A549 (cell line): ENCODE measurements at regions not wholly inside any gene's neighbourhood (a gene's known extent, or its start where the extent isn't known, plus 50 kb on each side); places are given as distances from the start of the nearest gene placed in this dataset.

Source experiments
- ATAC-seq, 2 experiments: fragments of 200-7000 bp in 1 of 2; fragments of >200 bp in 1 of 2; cut with Nextera tagmentation in 1 of 2; cut with Tn5 transposase in 1 of 2; 3 replicates each; pipeline versions ENCODE4 v1.8.0 to v1.9.1; 2018 to 2020; ENCODE audit warnings: mild to moderate bottlenecking in 1 of 2, moderate library complexity in 1 of 2
- CTCF ChIA-PET: fragments of 300-600 bp; sonication (Branson Sonifier 250); formaldehyde crosslinking; extraction: SDS; loops from one replicate; lab custom pipeline; 2021; ENCODE audit warnings: antibody characterized with exemption, inconsistent platforms; lab: Yijun Ruan, JAX
- POLR2A ChIA-PET: fragments of 350-600 bp; formaldehyde crosslinking; extraction: SDS; loops from one replicate; lab custom pipeline; 2021; ENCODE audit warnings: antibody characterized with exemption, inconsistent platforms; lab: Yijun Ruan, JAX
- DNase-seq, 2 experiments: peaks; one replicate each; pipeline versions ENCODE4 v3.0.0 to v3.0.0-alpha.2; 2011 to 2016; ENCODE audit warnings: low read depth in 1 of 2, low spot score in 1 of 2
- FAIRE-seq: peaks from 2 replicates; lab custom pipeline; 2011; peaks lifted over from hg19 to GRCh38; lab: Jason Lieb, UNC
- H3K27ac ChIP-seq, 2 experiments: fragments of >200 bp; sonication (Bioruptor Twin); formaldehyde crosslinking; 3 replicates each; pipeline ENCODE4 v1.5.1; 2016 to 2017
- H3K4me1 ChIP-seq: fragments of >200 bp; sonication (Bioruptor Twin); formaldehyde crosslinking; 3 replicates; pipeline ENCODE4 v1.6.1; 2016
- H3K4me2 ChIP-seq: fragments of >200 bp; sonication (Bioruptor Twin); formaldehyde crosslinking; 3 replicates; pipeline ENCODE4 v1.6.1; 2016
- H3K4me3 ChIP-seq: fragments of >200 bp; sonication (Bioruptor Twin); formaldehyde crosslinking; 3 replicates; pipeline ENCODE4 v1.5.1; 2016
- H3K9me3 ChIP-seq: fragments of >200 bp; sonication (Bioruptor Twin); formaldehyde crosslinking; 3 replicates; pipeline ENCODE4 v1.6.1; 2016
- CBX2 ChIP-seq: fragments of 200-600 bp; sonication (generic); IDR thresholded peaks from 2 replicates; pipeline ENCODE4 v1.6.1; 2016; ENCODE audit warnings: low read depth, mild to moderate bottlenecking, borderline replicate concordance
- CBX8 ChIP-seq: fragments of 200-600 bp; sonication (generic); IDR thresholded peaks from 2 replicates; pipeline ENCODE4 v1.6.1; 2016
- CTCF ChIP-seq: fragments of >200 bp; sonication (Bioruptor Twin); formaldehyde crosslinking; IDR thresholded peaks from 3 replicates; pipeline ENCODE4 v1.5.1; 2016
- EHMT2 ChIP-seq: fragments of 200-600 bp; sonication (generic); IDR thresholded peaks from 2 replicates; pipeline ENCODE4 v1.6.1; 2016; ENCODE audit warnings: antibody characterized with exemption, low read depth, mild to moderate bottlenecking, moderate library complexity
- EP300 ChIP-seq, 2 experiments: fragments of >200 bp; sonication (Bioruptor Twin); formaldehyde crosslinking; IDR thresholded peaks; 2 replicates in 1 of 2; 3 replicates in 1 of 2; pipeline ENCODE4 v1.6.1; 2016 to 2017
- HES2 ChIP-seq: fragments of >200 bp; sonication (Bioruptor Twin); formaldehyde crosslinking; IDR thresholded peaks from 2 replicates; pipeline ENCODE4 v1.6.1; 2016
- HMGXB4 ChIP-seq: fragments of 250-450 bp; sonication (Bioruptor Pico); IDR thresholded peaks from 2 replicates; pipeline ENCODE4 v1.5.0; 2021; ENCODE audit warnings: mild to moderate bottlenecking, moderate library complexity, borderline replicate concordance
- HOXB13 ChIP-seq: fragments of 250-450 bp; sonication (Bioruptor Pico); IDR thresholded peaks from 2 replicates; pipeline ENCODE4 v1.5.0; 2020; ENCODE audit warnings: low read depth, mild to moderate bottlenecking, moderate library complexity
- MAFK ChIP-seq: fragments of 450-650 bp; IDR thresholded peaks from 2 replicates; pipeline ENCODE4 v1.6.1; 2014; ENCODE audit not compliant: partially characterized antibody
- MAX ChIP-seq: IDR thresholded peaks from 2 replicates; pipeline ENCODE4 v1.6.1; 2012
- MYC ChIP-seq: IDR thresholded peaks from 2 replicates; pipeline ENCODE4 v1.6.1; 2012; ENCODE audit warnings: mild to moderate bottlenecking, inconsistent platforms, low read length, improper control_type of control experiment, borderline replicate concordance
- NFE2L2 ChIP-seq: fragments of 150-350 bp; conservative IDR thresholded peaks from 2 replicates; pipeline ENCODE4 v1.6.1; 2014; ENCODE audit warnings: low read length
- POLR2A ChIP-seq: IDR thresholded peaks from 2 replicates; pipeline ENCODE4 v1.6.1; 2012; ENCODE audit warnings: mild to moderate bottlenecking, low read length
- RAD21 ChIP-seq, 2 experiments: fragments of >200 bp in 1 of 2; sonication (Bioruptor Twin) in 1 of 2; formaldehyde crosslinking in 1 of 2; IDR thresholded peaks in 1 of 2; conservative IDR thresholded peaks in 1 of 2; 2 replicates in 1 of 2; 3 replicates in 1 of 2; pipeline ENCODE4 v1.6.1; 2012 to 2018; ENCODE audit warnings: inconsistent platforms in 1 of 2
- RFX5 ChIP-seq: fragments of 450-650 bp; IDR thresholded peaks from 2 replicates; pipeline ENCODE4 v1.7.1; 2014; ENCODE audit warnings: antibody characterized with exemption, mild to moderate bottlenecking, moderate library complexity
- TP53 ChIP-seq: fragments of 250-450 bp; sonication (Bioruptor Pico); IDR thresholded peaks from 2 replicates; pipeline ENCODE4 v1.5.0; 2021; ENCODE audit warnings: mild to moderate bottlenecking, moderate library complexity
- USF2 ChIP-seq: fragments of 450-650 bp; IDR thresholded peaks from 2 replicates; pipeline ENCODE4 v1.6.1; 2014; ENCODE audit warnings: antibody characterized with exemption
- ZC3H11A ChIP-seq: fragments of 450-650 bp; IDR thresholded peaks from 2 replicates; pipeline ENCODE4 v1.6.1; 2014; ENCODE audit warnings: antibody characterized with exemption, mild to moderate bottlenecking
- ZFP36 ChIP-seq: fragments of 450-650 bp; IDR thresholded peaks from 2 replicates; pipeline ENCODE4 v1.6.1; 2014; ENCODE audit warnings: borderline replicate concordance; ENCODE audit not compliant: partially characterized antibody
- ZNF302 ChIP-seq: fragments of 250-450 bp; sonication (Bioruptor Pico); IDR thresholded peaks from 2 replicates; pipeline ENCODE4 v1.9.0; 2021; ENCODE audit warnings: inconsistent platforms, mild to moderate bottlenecking, moderate library complexity
- ZSCAN20 ChIP-seq: fragments of 250-450 bp; sonication (Bioruptor Pico); IDR thresholded peaks from 2 replicates; pipeline ENCODE4 v1.8.0; 2022; ENCODE audit warnings: mild to moderate bottlenecking, moderate library complexity
- WGBS: methylation state at CpG from one replicate; pipeline ENCODE4 v1.1.6; 2017; ENCODE audit errors: missing lambda C conversion rate; 5-methylcytosine and 5-hydroxymethylcytosine counted together

- ATAC-seq: no peak
- Histone ChIP-seq H3K27ac (no peak overlapping the region), H3K9me3 (no peaks in the 10 kb centered on the region), H3K4me2 (no peak overlapping the region), H3K4me1 (no peaks in the 10 kb centered on the region), H3K4me3 (no peak overlapping the region)
- DNase-seq: no peak
- FAIRE-seq: no peak
- under 1% methylated on average over 4 of the region's 4 CpGs for WGBS
- ChIA-PET CTCF (no interaction called here), POLR2A (no interaction called here)
- TF ChIP-seq ZNF302 (CRISPR knock-in tag) (no peak), MYC (no peak), TP53 (no peak), EP300 (IDR thresholded peaks at IDR 0.05) (no peak), ZC3H11A (no peak), HOXB13 (CRISPR knock-in tag) (no peak), CTCF (no peak), ZSCAN20 (CRISPR knock-in tag) (no peak), ZFP36 (no peak), RFX5 (no peak), CBX8 (no peak), USF2 (no peak), NFE2L2 (no peak), POLR2A (no peak), EHMT2 (no peak), CBX2 (no peak), MAFK (no peak), HMGXB4 (CRISPR knock-in tag) (no peak), MAX (no peak)
Measured at GRCh38 chr1:208681878-208682663, 437.9 kb upstream of the PLXNA2 start.

GRCh38 chr1:208682664-208683013 is 438.5 kb upstream of the PLXNA2 start:
- Histone ChIP-seq H3K4me2 (no peak overlapping the region), H3K27ac (no peak overlapping the region), H3K4me3 (no peak overlapping the region), H3K4me1 (no peaks in the 10 kb centered on the region), H3K9me3 (no peaks in the 10 kb centered on the region)
- FAIRE-seq (no peak), DNase-seq (no peak), ATAC-seq (no peak)
- 2% methylated on average over 2 of the region's 2 CpGs for WGBS
- POLR2A ChIA-PET: no interaction called here
- CTCF ChIA-PET: no interaction called here
- TF ChIP-seq HES2: no peak
- TF ChIP-seq RAD21 (conservative IDR thresholded peaks at IDR 0.05 in 1 of 2, IDR thresholded peaks at IDR 0.05 in 1 of 2): no peak
- TF ChIP-seq TP53: no peak
